Caco-2 (cell line): ENCODE measurements at regions not wholly inside any gene's neighbourhood (a gene's known extent, or its start where the extent isn't known, plus 50 kb on each side); places are given as distances from the start of the nearest gene placed in this dataset.

ENCODE experiments used
- BruUV-seq: library from RNA; stranded (reverse); fragments of 400-500 nt; replicated peaks from 2 replicates; lab custom pipeline; 2021; lab: Mats Ljungman, UMichigan
- CTCF ChIA-PET: fragments of 300-600 bp; sonication (Branson Sonifier 250); formaldehyde crosslinking; loops from one replicate; lab custom pipeline; 2022; ENCODE audit warnings: antibody characterized with exemption; lab: Charles Lee
- POLR2A ChIA-PET: fragments of 300-600 bp; sonication (Branson Sonifier 250); formaldehyde crosslinking; loops from one replicate; lab custom pipeline; 2022; ENCODE audit warnings: antibody characterized with exemption; lab: Charles Lee
- DNase-seq, 2 experiments: peaks; one replicate each; pipeline versions ENCODE4 v3.0.0 to v3.0.0-alpha.2; 2020 to 2022
- H3K27me3 ChIP-seq: replicated peaks from 2 replicates; pipeline ENCODE4 v1.6.0; 2011; ENCODE audit warnings: low read length; ENCODE audit not compliant: control insufficient read depth, insufficient read depth
- H3K36me3 ChIP-seq: 2 replicates; pipeline ENCODE4 v1.5.1; 2011; ENCODE audit warnings: low read length; ENCODE audit not compliant: control insufficient read depth, insufficient read depth
- H3K4me1 ChIP-seq: fragments of 250-450 bp; sonication (Bioruptor Pico); 2 replicates; pipeline ENCODE4 v1.5.1; 2020; ENCODE audit warnings: mild to moderate bottlenecking
- H3K4me3 ChIP-seq: 2 replicates; pipeline ENCODE4 v1.5.1; 2011; ENCODE audit warnings: low read depth, mild to moderate bottlenecking, control low read depth, low read length
- H3K9me3 ChIP-seq: fragments of 250-450 bp; sonication (Bioruptor Pico); 2 replicates; pipeline ENCODE4 v1.5.1; 2020; ENCODE audit warnings: mild to moderate bottlenecking, moderate library complexity
- H3K27ac Mint-ChIP-seq: one replicate; pipeline ENCODE4 v1.8.0; 2022; ENCODE audit warnings: mixed read lengths; ENCODE audit not compliant: unreplicated experiment
- H3K27me3 Mint-ChIP-seq: one replicate; pipeline ENCODE4 v1.8.0; 2022; ENCODE audit warnings: mixed read lengths; ENCODE audit not compliant: insufficient read depth, unreplicated experiment
- H3K36me3 Mint-ChIP-seq: one replicate; pipeline ENCODE4 v1.8.0; 2022; ENCODE audit warnings: mild to moderate bottlenecking, mixed read lengths; ENCODE audit not compliant: insufficient read depth, unreplicated experiment
- H3K4me1 Mint-ChIP-seq: one replicate; pipeline ENCODE4 v1.8.0; 2022; ENCODE audit warnings: low read depth, mixed read lengths; ENCODE audit not compliant: unreplicated experiment
- H3K4me3 Mint-ChIP-seq: one replicate; pipeline ENCODE4 v1.8.0; 2022; ENCODE audit warnings: mild to moderate bottlenecking, moderate library complexity, mixed read lengths; ENCODE audit not compliant: unreplicated experiment
- H3K9me3 Mint-ChIP-seq: one replicate; pipeline ENCODE4 v1.8.0; 2022; ENCODE audit warnings: mixed read lengths; ENCODE audit not compliant: unreplicated experiment
- intact Hi-C: fragments of 100-400 bp; cut with micrococcal nuclease; formaldehyde crosslinking; loops from one replicate; pipeline ENCODE4 v1.10.0; 2022; ENCODE audit not compliant: unreplicated experiment
- TF ChIP-seq, protein P1 (sequence below), 2 experiments: fragments of 200-600 bp in 1 of 2; IDR thresholded peaks; 1 replicate in 1 of 2; 2 replicates in 1 of 2; pipeline versions ENCODE4 v1.5.1 to v1.8.0; 2011 to 2022; ENCODE audit warnings: antibody characterized with exemption in 1 of 2, control low read depth in 1 of 2, inconsistent platforms in 1 of 2, low read depth in 1 of 2, low read length in 1 of 2, mild to moderate bottlenecking in 1 of 2, moderate library complexity in 1 of 2; ENCODE audit not compliant: insufficient read depth in 1 of 2, severe bottlenecking in 1 of 2, unreplicated experiment in 1 of 2

- no peaks in the 10 kb centered on the region for H3K9me3 Mint-ChIP-seq
- H3K27me3 Mint-ChIP-seq: no peaks in the 10 kb centered on the region
- no TSS peak for BruUV-seq
- peaks cover 6% of the 10 kb centered on the region for H3K4me1 Mint-ChIP-seq
- DNase-seq: peak; percentile 58 to 85
- no peak overlapping the region for H3K4me3 ChIP-seq
- no peaks in the 10 kb centered on the region for H3K27me3 ChIP-seq
- ChIA-PET CTCF (interaction anchor here (0.5 to 1.4 kb wide), 7 partner anchors 10 to 267 kb away, joined by 3 to 5 read pairs (median 3); no protein-coding TSS in a partner anchor), POLR2A (interaction anchor here (0.5 to 1.1 kb wide), 2 partner anchors 9 to 10 kb away, joined by 4 to 8 read pairs; no protein-coding TSS in a partner anchor)
- peak overlapping the region; percentile 59 for H3K27ac Mint-ChIP-seq
- TF ChIP-seq, protein P1, sequence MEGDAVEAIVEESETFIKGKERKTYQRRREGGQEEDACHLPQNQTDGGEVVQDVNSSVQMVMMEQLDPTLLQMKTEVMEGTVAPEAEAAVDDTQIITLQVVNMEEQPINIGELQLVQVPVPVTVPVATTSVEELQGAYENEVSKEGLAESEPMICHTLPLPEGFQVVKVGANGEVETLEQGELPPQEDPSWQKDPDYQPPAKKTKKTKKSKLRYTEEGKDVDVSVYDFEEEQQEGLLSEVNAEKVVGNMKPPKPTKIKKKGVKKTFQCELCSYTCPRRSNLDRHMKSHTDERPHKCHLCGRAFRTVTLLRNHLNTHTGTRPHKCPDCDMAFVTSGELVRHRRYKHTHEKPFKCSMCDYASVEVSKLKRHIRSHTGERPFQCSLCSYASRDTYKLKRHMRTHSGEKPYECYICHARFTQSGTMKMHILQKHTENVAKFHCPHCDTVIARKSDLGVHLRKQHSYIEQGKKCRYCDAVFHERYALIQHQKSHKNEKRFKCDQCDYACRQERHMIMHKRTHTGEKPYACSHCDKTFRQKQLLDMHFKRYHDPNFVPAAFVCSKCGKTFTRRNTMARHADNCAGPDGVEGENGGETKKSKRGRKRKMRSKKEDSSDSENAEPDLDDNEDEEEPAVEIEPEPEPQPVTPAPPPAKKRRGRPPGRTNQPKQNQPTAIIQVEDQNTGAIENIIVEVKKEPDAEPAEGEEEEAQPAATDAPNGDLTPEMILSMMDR (IDR thresholded peaks at IDR 0.05; ENCODE audit: insufficient read depth in 1 of 2, low read depth in 1 of 2, low read length in 1 of 2, severe bottlenecking in 1 of 2, unreplicated experiment in 1 of 2): no peak
- H3K36me3 Mint-ChIP-seq: peaks cover 4% of the 10 kb centered on the region
- no peaks in the 10 kb centered on the region for H3K36me3 ChIP-seq
- H3K9me3 ChIP-seq: no peaks in the 10 kb centered on the region
- intact Hi-C loops: no loop called here
- H3K4me1 ChIP-seq: peaks cover 16% of the 10 kb centered on the region; the same call in 1 of the 2 replicates
- H3K4me3 Mint-ChIP-seq: no peak overlapping the region
Measured at GRCh38 chr9:129343424-129344375, 165.6 kb upstream of the IER5L start.

DNA sequence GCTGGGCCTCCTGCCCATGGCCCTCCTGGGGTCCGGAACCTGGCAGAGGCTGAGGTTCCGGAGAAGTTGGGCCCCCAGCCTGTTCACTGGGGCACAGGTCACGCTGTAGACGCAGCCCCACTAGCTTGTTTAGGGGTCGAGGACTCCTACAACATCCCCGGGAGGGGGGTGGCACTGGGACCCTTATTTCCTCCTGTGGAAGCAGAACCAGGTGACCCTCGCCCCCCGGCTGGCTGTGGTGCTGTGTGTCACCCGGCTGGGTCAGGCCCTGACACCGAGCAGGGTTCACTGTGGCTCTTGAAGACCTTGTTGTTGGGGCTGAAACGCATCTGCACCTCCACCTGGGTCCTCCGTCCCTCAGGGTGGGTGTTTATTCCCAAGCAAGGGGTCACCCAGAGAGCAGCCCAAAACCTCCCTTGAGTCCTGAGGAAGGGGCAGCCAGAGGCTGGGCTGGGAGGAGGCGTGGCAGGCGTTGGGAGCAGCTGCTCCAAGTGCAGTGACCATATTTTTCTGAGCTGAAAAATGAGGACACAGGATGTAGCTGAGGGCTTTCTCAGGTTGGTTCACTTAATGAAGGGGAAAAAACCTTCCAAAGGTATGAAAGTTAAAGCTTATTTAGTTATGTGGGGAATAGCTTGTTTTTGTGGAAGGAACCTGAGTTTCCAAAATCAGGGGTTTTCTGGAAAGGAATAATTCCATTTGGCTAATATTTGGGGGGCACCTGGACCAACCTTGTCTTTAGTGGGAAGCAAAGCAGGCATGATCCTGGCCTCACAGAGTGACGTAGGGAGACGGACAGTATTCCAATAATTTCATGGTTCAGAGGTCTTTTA, 164.7 kb upstream of the IER5L start:
- POLR2A ChIA-PET: no interaction called here
- TF ChIP-seq, protein P1 (IDR thresholded peaks at IDR 0.05; ENCODE audit: insufficient read depth in 1 of 2, low read depth in 1 of 2, low read length in 1 of 2, severe bottlenecking in 1 of 2, unreplicated experiment in 1 of 2): no peak
- Histone ChIP-seq H3K4me3 (no peak overlapping the region), H3K27me3 (no peaks in the 10 kb centered on the region), H3K4me1 (peaks cover 16% of the 10 kb centered on the region; the same call in 1 of the 2 replicates), H3K9me3 (no peaks in the 10 kb centered on the region), H3K36me3 (no peaks in the 10 kb centered on the region)
- CTCF ChIA-PET: interaction anchor here (0.6 to 1.4 kb wide), 4 partner anchors 9 to 268 kb away, joined by 3 to 4 read pairs (median 3); no protein-coding TSS in a partner anchor
- H3K4me1 Mint-ChIP-seq: peaks cover 6% of the 10 kb centered on the region
- intact Hi-C loops: no loop called here
- H3K9me3 Mint-ChIP-seq: no peaks in the 10 kb centered on the region
- BruUV-seq: no TSS peak
- H3K4me3 Mint-ChIP-seq: no peak overlapping the region
- no peak for DNase-seq
- H3K27me3 Mint-ChIP-seq: no peaks in the 10 kb centered on the region
- H3K27ac Mint-ChIP-seq: peak overlapping the region; percentile 59
- H3K36me3 Mint-ChIP-seq: peaks cover 4% of the 10 kb centered on the region

DNA sequence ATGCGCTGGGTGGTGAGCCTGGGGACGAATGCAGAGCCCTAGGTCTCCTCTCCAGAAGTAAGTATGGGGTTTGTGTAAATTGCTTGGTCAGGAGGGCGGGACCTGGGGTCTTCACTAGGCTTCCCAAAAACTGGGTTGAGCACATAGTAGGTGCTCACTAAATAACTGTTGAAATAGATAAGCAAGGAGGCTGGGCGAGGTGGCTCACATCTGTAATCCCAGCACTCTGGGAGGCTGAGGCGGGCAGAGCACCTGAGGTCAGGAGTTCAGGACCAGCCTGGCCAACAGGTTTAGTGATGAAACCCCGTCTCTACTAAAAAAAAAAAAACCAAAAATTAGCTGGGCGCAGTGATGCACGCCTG, 163.9 kb upstream of the IER5L start:
- intact Hi-C loops: no loop called here
- POLR2A ChIA-PET: no interaction called here
- no peak for DNase-seq

More for the DNA sequence above, 163.9 kb upstream of the IER5L start:
- H3K4me1 Mint-ChIP-seq: peaks cover 6% of the 10 kb centered on the region
- Histone ChIP-seq H3K9me3 (no peaks in the 10 kb centered on the region), H3K4me1 (peaks cover 16% of the 10 kb centered on the region; the same call in 1 of the 2 replicates), H3K4me3 (no peak overlapping the region), H3K36me3 (no peaks in the 10 kb centered on the region), H3K27me3 (no peaks in the 10 kb centered on the region)
- no peaks in the 10 kb centered on the region for H3K9me3 Mint-ChIP-seq
- no peak overlapping the region for H3K4me3 Mint-ChIP-seq
- no peaks in the 10 kb centered on the region for H3K27me3 Mint-ChIP-seq
- H3K27ac Mint-ChIP-seq: no peak overlapping the region
- BruUV-seq: no TSS peak
- TF ChIP-seq, protein P1 (IDR thresholded peaks at IDR 0.05; ENCODE audit: insufficient read depth in 1 of 2, low read depth in 1 of 2, low read length in 1 of 2, severe bottlenecking in 1 of 2, unreplicated experiment in 1 of 2): no peak
- peaks cover 4% of the 10 kb centered on the region for H3K36me3 Mint-ChIP-seq
- CTCF ChIA-PET: interaction anchor here (0.6 kb wide), 1 partner anchor 161 kb away, joined by 3 read pairs; no protein-coding TSS in a partner anchor
